Nephron (organoid): ENCODE measurements at regions not wholly inside any gene's neighbourhood (a gene's known extent, or its start where the extent isn't known, plus 50 kb on each side); places are given as distances from the start of the nearest gene placed in this dataset.

ENCODE experiments used
- H3K27ac Mint-ChIP-seq, 3 experiments: 2 replicates each; pipeline ENCODE4 v1.8.0; 2020; ENCODE audit warnings: mixed read lengths in 3 of 3, mild to moderate bottlenecking in 2 of 3, moderate library complexity in 1 of 3
- H3K27me3 Mint-ChIP-seq: 2 replicates; pipeline ENCODE4 v1.8.0; 2021; ENCODE audit warnings: low read depth, mild to moderate bottlenecking, moderate library complexity, mixed read lengths
- H3K36me3 Mint-ChIP-seq: 2 replicates; pipeline ENCODE4 v1.8.0; 2020; ENCODE audit warnings: low read depth, mixed read lengths
- H3K4me1 Mint-ChIP-seq: 2 replicates; pipeline ENCODE4 v1.8.0; 2020; ENCODE audit warnings: mixed read lengths
- H3K4me3 Mint-ChIP-seq, 3 experiments: 2 replicates each; pipeline ENCODE4 v1.8.0; 2020; ENCODE audit warnings: mild to moderate bottlenecking in 3 of 3, mixed read lengths in 3 of 3, moderate library complexity in 2 of 3
- H3K9me3 Mint-ChIP-seq: 2 replicates; pipeline ENCODE4 v1.8.0; 2020; ENCODE audit warnings: mixed read lengths
- TF ChIP-seq, protein P1 (sequence below), 3 experiments: fragments of 200-600 bp; sonication (generic); IDR thresholded peaks; one replicate each; pipeline ENCODE4 v1.5.0; 2021; ENCODE audit warnings: antibody characterized with exemption in 3 of 3; ENCODE audit not compliant: unreplicated experiment in 3 of 3

DNA sequence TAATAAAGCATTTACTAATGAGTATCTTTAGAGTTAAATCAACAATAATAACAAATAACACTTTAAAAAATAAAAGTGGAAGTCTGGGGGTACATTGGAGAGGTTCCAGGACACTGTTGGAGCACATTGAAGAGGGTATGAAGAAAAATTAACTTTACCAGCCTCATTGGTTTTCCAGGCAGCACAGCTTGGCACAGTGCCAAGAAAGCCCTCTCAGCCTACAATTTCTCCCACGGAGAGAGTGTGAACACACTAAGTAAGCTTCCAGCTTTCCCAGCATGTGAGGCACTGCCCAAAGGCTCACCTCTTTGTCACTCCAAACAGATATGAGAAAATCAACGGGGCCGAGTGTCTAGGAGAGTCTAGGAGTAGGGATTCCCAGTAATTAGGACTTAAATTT lies 1912.8 kb upstream of the NUDT12 start:
- no peaks in the 10 kb centered on the region for H3K27me3 Mint-ChIP-seq
- TF ChIP-seq, protein P1, sequence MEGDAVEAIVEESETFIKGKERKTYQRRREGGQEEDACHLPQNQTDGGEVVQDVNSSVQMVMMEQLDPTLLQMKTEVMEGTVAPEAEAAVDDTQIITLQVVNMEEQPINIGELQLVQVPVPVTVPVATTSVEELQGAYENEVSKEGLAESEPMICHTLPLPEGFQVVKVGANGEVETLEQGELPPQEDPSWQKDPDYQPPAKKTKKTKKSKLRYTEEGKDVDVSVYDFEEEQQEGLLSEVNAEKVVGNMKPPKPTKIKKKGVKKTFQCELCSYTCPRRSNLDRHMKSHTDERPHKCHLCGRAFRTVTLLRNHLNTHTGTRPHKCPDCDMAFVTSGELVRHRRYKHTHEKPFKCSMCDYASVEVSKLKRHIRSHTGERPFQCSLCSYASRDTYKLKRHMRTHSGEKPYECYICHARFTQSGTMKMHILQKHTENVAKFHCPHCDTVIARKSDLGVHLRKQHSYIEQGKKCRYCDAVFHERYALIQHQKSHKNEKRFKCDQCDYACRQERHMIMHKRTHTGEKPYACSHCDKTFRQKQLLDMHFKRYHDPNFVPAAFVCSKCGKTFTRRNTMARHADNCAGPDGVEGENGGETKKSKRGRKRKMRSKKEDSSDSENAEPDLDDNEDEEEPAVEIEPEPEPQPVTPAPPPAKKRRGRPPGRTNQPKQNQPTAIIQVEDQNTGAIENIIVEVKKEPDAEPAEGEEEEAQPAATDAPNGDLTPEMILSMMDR (IDR thresholded peaks at IDR 0.05; ENCODE audit: unreplicated experiment in 3 of 3) = no peak

DNA sequence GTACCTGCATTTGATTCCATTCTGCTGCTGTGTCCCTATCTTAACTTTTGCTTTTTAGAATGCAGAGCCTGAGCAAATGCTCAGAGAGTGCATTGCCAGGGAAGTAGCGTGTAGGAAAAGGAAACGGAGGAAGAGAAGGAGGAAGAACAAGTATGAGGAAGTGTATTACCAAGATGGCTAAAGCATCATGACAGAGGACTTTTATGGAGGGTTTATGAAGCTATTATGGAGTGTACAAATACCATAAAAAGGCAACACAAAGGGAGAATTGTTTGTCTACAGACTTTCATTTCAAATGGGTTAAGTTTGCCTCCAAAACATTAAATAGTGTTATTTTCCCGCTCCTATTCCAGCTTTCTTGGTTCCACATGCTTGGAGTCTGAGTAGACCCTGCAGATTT lies 1899.8 kb upstream of the NUDT12 start:
- Mint-ChIP-seq H3K27me3 (no peaks in the 10 kb centered on the region), H3K4me1 (no peaks in the 10 kb centered on the region), H3K4me3 (no peak overlapping the region), H3K27ac (no peak overlapping the region), H3K36me3 (peaks cover 10% of the 10 kb centered on the region), H3K9me3 (peaks cover 28% of the 10 kb centered on the region)
- TF ChIP-seq, protein P1 (IDR thresholded peaks at IDR 0.05; ENCODE audit: unreplicated experiment in 3 of 3) = no peak

More for the DNA sequence above, 1912.8 kb upstream of the NUDT12 start:
- Mint-ChIP-seq H3K36me3 (no peaks in the 10 kb centered on the region), H3K4me3 (no peak overlapping the region), H3K9me3 (peaks cover 8% of the 10 kb centered on the region), H3K27ac (no peak overlapping the region), H3K4me1 (no peaks in the 10 kb centered on the region)

DNA sequence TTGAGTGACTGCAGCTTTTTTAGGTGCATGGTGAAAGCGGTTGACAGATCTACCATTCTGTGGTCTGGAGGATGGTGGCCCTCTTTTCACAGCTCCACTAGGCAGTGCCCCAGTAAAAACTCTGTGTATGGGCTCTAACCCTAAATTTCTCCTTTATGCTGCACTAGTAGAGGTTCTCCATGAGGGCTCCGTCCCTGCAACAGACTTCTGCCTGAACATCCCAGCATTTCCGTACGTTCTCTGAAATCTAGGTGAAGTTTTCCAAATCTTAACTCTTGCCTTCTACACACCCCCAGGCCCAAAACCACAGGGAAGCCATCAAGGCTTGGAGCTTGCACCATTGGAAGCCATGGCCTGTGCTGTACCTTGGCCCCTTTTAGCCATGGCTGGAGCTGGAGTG lies 1898.1 kb upstream of the NUDT12 start:
- peaks cover 28% of the 10 kb centered on the region for H3K9me3 Mint-ChIP-seq
- H3K27ac Mint-ChIP-seq = no peak overlapping the region
- peaks cover 10% of the 10 kb centered on the region for H3K36me3 Mint-ChIP-seq
- H3K27me3 Mint-ChIP-seq = no peaks in the 10 kb centered on the region
- TF ChIP-seq, protein P1 (IDR thresholded peaks at IDR 0.05; ENCODE audit: unreplicated experiment in 3 of 3) = no peak
- no peak overlapping the region for H3K4me3 Mint-ChIP-seq
- H3K4me1 Mint-ChIP-seq = no peaks in the 10 kb centered on the region

DNA sequence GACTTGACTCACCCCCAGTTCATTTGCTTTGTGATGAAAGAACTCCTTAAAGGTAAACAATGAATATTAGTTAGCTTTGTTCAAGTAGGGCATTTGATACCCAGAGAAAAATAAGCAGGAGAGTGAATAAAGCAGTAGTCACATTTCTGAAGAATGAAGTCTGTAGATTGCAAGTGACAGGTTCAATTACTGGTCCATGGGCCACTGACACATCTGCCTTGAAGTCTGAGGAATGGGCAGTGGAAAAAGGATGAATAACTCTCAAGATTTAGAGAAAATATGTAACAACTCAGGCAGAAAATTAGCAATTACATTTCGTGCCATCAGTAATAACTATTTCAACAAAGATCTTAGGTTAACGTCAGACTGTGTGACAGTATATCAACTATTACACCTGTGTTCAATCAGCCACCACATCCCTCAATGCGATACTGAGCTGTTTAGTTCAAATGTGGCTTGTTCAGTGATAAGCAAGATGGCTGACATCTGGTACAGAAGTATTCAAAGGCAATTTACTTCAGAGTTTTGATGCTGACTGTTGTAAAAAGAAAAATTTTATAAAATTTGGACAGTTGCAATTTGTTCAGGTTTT lies 1890.7 kb upstream of the NUDT12 start:
- no peaks in the 10 kb centered on the region for H3K4me1 Mint-ChIP-seq
- TF ChIP-seq, protein P1 (IDR thresholded peaks at IDR 0.05; ENCODE audit: unreplicated experiment in 3 of 3) = no peak
- peaks cover 18% of the 10 kb centered on the region for H3K9me3 Mint-ChIP-seq
- no peak overlapping the region for H3K27ac Mint-ChIP-seq
- no peaks in the 10 kb centered on the region for H3K27me3 Mint-ChIP-seq
- H3K36me3 Mint-ChIP-seq = peaks cover 9% of the 10 kb centered on the region
- H3K4me3 Mint-ChIP-seq = no peak overlapping the region

DNA sequence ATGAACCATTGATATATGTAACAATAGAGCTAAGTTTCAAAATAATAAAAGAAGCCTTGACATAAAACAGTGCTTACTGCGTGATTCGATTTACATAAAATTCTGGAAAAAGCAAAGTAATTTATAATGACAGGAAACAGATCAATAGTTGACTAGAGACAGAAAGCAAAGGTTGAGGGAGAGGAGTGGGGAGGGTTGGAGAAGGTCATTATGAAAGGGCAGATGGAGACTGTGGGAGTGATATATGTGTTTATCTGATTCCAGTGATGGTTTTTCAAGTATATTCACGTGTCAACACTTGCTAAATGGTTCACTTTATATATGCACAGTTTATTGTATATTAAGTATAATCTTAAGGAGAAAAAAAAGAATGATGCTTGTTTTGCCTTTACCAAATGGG lies 1885.7 kb upstream of the NUDT12 start:
- H3K27ac Mint-ChIP-seq = no peak overlapping the region
- H3K9me3 Mint-ChIP-seq = peaks cover 17% of the 10 kb centered on the region
- TF ChIP-seq, protein P1 (IDR thresholded peaks at IDR 0.05; ENCODE audit: unreplicated experiment in 3 of 3) = no peak
- no peak overlapping the region for H3K4me3 Mint-ChIP-seq
- no peaks in the 10 kb centered on the region for H3K27me3 Mint-ChIP-seq
- no peaks in the 10 kb centered on the region for H3K4me1 Mint-ChIP-seq
- peaks cover 9% of the 10 kb centered on the region for H3K36me3 Mint-ChIP-seq

DNA sequence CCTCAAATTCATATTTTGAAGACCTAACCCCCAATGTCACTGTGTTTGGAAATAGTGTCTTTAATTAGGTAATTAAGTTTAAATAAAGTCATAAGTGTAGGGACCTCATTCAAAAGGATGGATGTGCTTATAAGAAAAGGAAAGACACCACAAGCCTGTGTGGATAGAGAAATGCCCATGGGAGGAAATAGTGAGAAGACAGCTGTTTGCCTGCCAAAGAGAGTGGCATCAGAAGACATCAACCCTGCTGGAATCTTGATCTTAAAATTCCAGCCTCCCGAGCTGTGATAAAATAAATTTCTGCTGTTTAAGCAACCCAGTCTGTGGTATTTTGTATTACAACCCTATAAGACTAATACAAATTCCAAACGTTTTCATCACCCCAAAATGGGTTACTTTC lies 1867.9 kb upstream of the NUDT12 start:
- H3K27me3 Mint-ChIP-seq = no peaks in the 10 kb centered on the region
- no peaks in the 10 kb centered on the region for H3K9me3 Mint-ChIP-seq
- H3K36me3 Mint-ChIP-seq = no peaks in the 10 kb centered on the region
- no peaks in the 10 kb centered on the region for H3K4me1 Mint-ChIP-seq
- H3K27ac Mint-ChIP-seq = no peak overlapping the region
- H3K4me3 Mint-ChIP-seq = no peak overlapping the region
- TF ChIP-seq, protein P1 (IDR thresholded peaks at IDR 0.05; ENCODE audit: unreplicated experiment in 3 of 3) = no peak
